GM10266 (cell line): ENCODE measurements at regions not wholly inside any gene's neighbourhood (a gene's known extent, or its start where the extent isn't known, plus 50 kb on each side); places are given as distances from the start of the nearest gene placed in this dataset.

Experiments used
- DNase-seq: peaks from one replicate; pipeline ENCODE4 v3.0.0; 2012; ENCODE audit errors: extremely low spot score
- CTCF ChIP-seq: IDR thresholded peaks from 2 replicates; pipeline ENCODE4 v1.5.1; 2012; ENCODE audit warnings: mild to moderate bottlenecking, low read depth; ENCODE audit not compliant: control insufficient read depth, insufficient read depth; ENCODE audit errors: missing control alignments

GRCh38 chr17:77772461-77772897 is 186.0 kb upstream of the TNRC6C start:
- TF ChIP-seq CTCF = peak; percentile 75
- DNase-seq = peak; percentile 81

GRCh38 chr17:77772899-77773358 is 185.6 kb upstream of the TNRC6C start:
- TF ChIP-seq CTCF = no peak
- no peak for DNase-seq

GRCh38 chr17:77774182-77774581 is 184.3 kb upstream of the TNRC6C start:
- DNase-seq = no peak
- no peak for TF ChIP-seq CTCF

GRCh38 chr17:77778636-77779489 is 179.6 kb upstream of the TNRC6C start:
- no peak for DNase-seq
- TF ChIP-seq CTCF = no peak

GRCh38 chr17:77779711-77780539 is 178.6 kb upstream of the TNRC6C start:
- DNase-seq = peak; percentile 31
- no peak for TF ChIP-seq CTCF

- DNase-seq = no peak
- TF ChIP-seq CTCF = no peak
Measured at GRCh38 chr17:77781536-77781935, 177.0 kb upstream of the TNRC6C start.
